ENCODE measurements at regions not wholly inside any gene's neighbourhood (a gene's known extent, or its start where the extent isn't known, plus 50 kb on each side); places are given as distances from the start of the nearest gene placed in this dataset.

- intact Hi-C loops (cut with DNase I): no loop called here
- TF ChIP-seq CTCF (IDR thresholded peaks at IDR 0.05) (no peak), POLR2A (IDR thresholded peaks at IDR 0.05) (no peak), POLR2AphosphoS5 (IDR thresholded peaks at IDR 0.05) (no peak), EP300 (IDR thresholded peaks at IDR 0.05) (no peak)
- 95 to 100% methylated on average over 1 of the region's 1 CpG for WGBS, 2 donors
- Histone ChIP-seq H3K27me3 (no peaks in the 10 kb centered on the region), H3K9me3 (no peaks in the 10 kb centered on the region), H3K4me3 (no peak overlapping the region), H3K36me3 (no peaks in the 10 kb centered on the region), H3K4me1 (no peaks in the 10 kb centered on the region), H3K27ac (no peak overlapping the region)
- no peak for DNase-seq
Measured at GRCh38 chr12:59934486-59934885, 338.7 kb downstream of the SLC16A7 start.

GRCh38 chr12:59936534-59936933, 340.7 kb downstream of the SLC16A7 start:
- 43 to 75% methylated on average over 3 of the region's 3 CpGs for WGBS, 2 donors
- TF ChIP-seq POLR2AphosphoS5 (IDR thresholded peaks at IDR 0.05) (no peak), CTCF (IDR thresholded peaks at IDR 0.05) (no peak), EP300 (IDR thresholded peaks at IDR 0.05) (no peak), POLR2A (IDR thresholded peaks at IDR 0.05) (no peak)
- no peaks in the 10 kb centered on the region for H3K4me1 ChIP-seq
- no peak for DNase-seq
- H3K27me3 ChIP-seq: no peaks in the 10 kb centered on the region
- no peaks in the 10 kb centered on the region for H3K9me3 ChIP-seq
- intact Hi-C loops (cut with DNase I): no loop called here
- H3K27ac ChIP-seq: no peak overlapping the region
- H3K4me3 ChIP-seq: no peak overlapping the region
- H3K36me3 ChIP-seq: no peaks in the 10 kb centered on the region

GRCh38 chr12:59937148-59937547, 341.3 kb downstream of the SLC16A7 start:
- Histone ChIP-seq H3K27ac (no peak overlapping the region), H3K27me3 (no peaks in the 10 kb centered on the region), H3K36me3 (no peaks in the 10 kb centered on the region), H3K9me3 (no peaks in the 10 kb centered on the region), H3K4me1 (no peaks in the 10 kb centered on the region), H3K4me3 (no peak overlapping the region)
- TF ChIP-seq EP300 (IDR thresholded peaks at IDR 0.05) (no peak), POLR2AphosphoS5 (IDR thresholded peaks at IDR 0.05) (no peak), CTCF (IDR thresholded peaks at IDR 0.05) (no peak), POLR2A (IDR thresholded peaks at IDR 0.05) (no peak)
- DNase-seq: no peak
- intact Hi-C loops (cut with DNase I): no loop called here

- intact Hi-C loops (cut with DNase I): no loop called here
- 86 to 91% methylated on average over 8 of the region's 8 CpGs for WGBS, 2 donors
Measured at GRCh38 chr12:59938190-59938962, 342.5 kb downstream of the SLC16A7 start.

More at GRCh38 chr12:59938190-59938962, 342.5 kb downstream of the SLC16A7 start:
- TF ChIP-seq CTCF (IDR thresholded peaks at IDR 0.05): no peak
- no peak for TF ChIP-seq EP300 (IDR thresholded peaks at IDR 0.05)
- TF ChIP-seq POLR2A (IDR thresholded peaks at IDR 0.05): no peak
- no peak for TF ChIP-seq POLR2AphosphoS5 (IDR thresholded peaks at IDR 0.05)
- Histone ChIP-seq H3K9me3 (no peaks in the 10 kb centered on the region), H3K27ac (no peak overlapping the region), H3K36me3 (no peaks in the 10 kb centered on the region), H3K4me1 (no peaks in the 10 kb centered on the region), H3K4me3 (no peak overlapping the region), H3K27me3 (no peaks in the 10 kb centered on the region)
- DNase-seq: no peak

Measured in sigmoid colon (tissue), 6 donors.